ENCODE measurements at regions not wholly inside any gene's neighbourhood (a gene's known extent, or its start where the extent isn't known, plus 50 kb on each side); places are given as distances from the start of the nearest gene placed in this dataset.
"Not testable (repeated sequence)": the region's sequence is repeated elsewhere in the genome, so short reads cannot be mapped to it uniquely, and the experiment has no call there.

GRCh38 chr13:63840551-63841421 is 2425.1 kb upstream of the PCDH20 start:
- no peak for DNase-seq

- DNase-seq, result no peak
Observed at GRCh38 chr13:63838366-63839110, 2422.9 kb upstream of the PCDH20 start.

GRCh38 chr13:63837701-63838100 is 2422.1 kb upstream of the PCDH20 start:
- not testable (repeated sequence) for DNase-seq

- DNase-seq, result not testable (repeated sequence)
Observed at GRCh38 chr13:63829609-63830008, 2414.0 kb upstream of the PCDH20 start.

GRCh38 chr13:63821785-63822184 is 2406.1 kb upstream of the PCDH20 start:
- DNase-seq, result not testable (repeated sequence)

- DNase-seq, result not testable (repeated sequence)
Observed at GRCh38 chr13:63811428-63812004, 2395.9 kb upstream of the PCDH20 start.

- DNase-seq, result not testable (repeated sequence)
Observed at GRCh38 chr13:63791134-63791533, 2375.5 kb upstream of the PCDH20 start.

- DNase-seq, result no peak
Observed at GRCh38 chr13:63774133-63774532, 2358.5 kb upstream of the PCDH20 start.

- DNase-seq, result no peak
Observed at GRCh38 chr13:63773476-63773875, 2357.8 kb upstream of the PCDH20 start.

GRCh38 chr13:63757683-63758082 is 2342.0 kb upstream of the PCDH20 start:
- not testable (repeated sequence) for DNase-seq

GRCh38 chr13:63749857-63750256 is 2334.2 kb upstream of the PCDH20 start:
- DNase-seq, result not testable (repeated sequence)

GRCh38 chr13:63741814-63742101 is 2326.1 kb upstream of the PCDH20 start:
- DNase-seq, result not testable (repeated sequence)

- no peak for DNase-seq
Observed at GRCh38 chr13:63741029-63741813, 2325.6 kb upstream of the PCDH20 start.

- DNase-seq, result not testable (repeated sequence)
Observed at GRCh38 chr13:63739112-63739735, 2323.6 kb upstream of the PCDH20 start.

GRCh38 chr13:63737418-63737817 is 2321.8 kb upstream of the PCDH20 start:
- no peak for DNase-seq

- no peak for DNase-seq
Observed at GRCh38 chr13:63731896-63732295, 2316.2 kb upstream of the PCDH20 start.

GRCh38 chr13:63712159-63712558 is 2296.5 kb upstream of the PCDH20 start:
- DNase-seq, result not testable (repeated sequence)

GRCh38 chr13:63706751-63707150 is 2291.1 kb upstream of the PCDH20 start:
- no peak for DNase-seq

GRCh38 chr13:63704521-63704920 is 2288.9 kb upstream of the PCDH20 start:
- no peak for DNase-seq

- no peak for DNase-seq
Observed at GRCh38 chr13:63700350-63700749, 2284.7 kb upstream of the PCDH20 start.

- DNase-seq, result no peak
Observed at GRCh38 chr13:63699948-63700347, 2284.3 kb upstream of the PCDH20 start.

- no peak for DNase-seq
Observed at GRCh38 chr13:63696055-63696454, 2280.4 kb upstream of the PCDH20 start.

All from NCI-H1436 (cell line).